DMS 273 treated with DMSO at 0.1 percent for 48 hours (cell line): ENCODE measurements at regions not wholly inside any gene's neighbourhood (a gene's known extent, or its start where the extent isn't known, plus 50 kb on each side); places are given as distances from the start of the nearest gene placed in this dataset.

Experiments
- DNase-seq: peaks from one replicate; lab custom pipeline; 2025; lab: John Stamatoyannopoulos, UW

DNA sequence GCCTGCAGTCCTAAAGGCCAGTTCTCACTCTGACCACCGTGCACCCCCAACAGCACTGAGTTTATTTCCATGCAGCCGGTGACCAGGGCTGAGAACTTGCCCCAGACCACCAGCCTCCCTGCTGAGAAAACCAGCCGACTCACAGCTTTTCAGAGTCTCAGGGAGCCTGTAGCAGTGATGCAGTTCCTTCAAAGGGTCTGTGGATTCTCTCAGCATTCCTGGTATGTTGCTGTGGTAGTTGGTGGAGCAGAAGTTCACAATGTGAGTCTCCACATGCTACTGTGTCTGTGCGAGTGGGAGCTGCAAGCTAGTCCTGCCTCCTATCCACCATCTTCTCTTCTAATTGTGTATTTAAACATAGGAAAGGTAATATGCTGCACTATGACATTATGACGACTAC, 254.9 kb upstream of the KLF12 start:
- DNase-seq, result no peak

- no peak for DNase-seq
These were observed 254.4 kb upstream of the KLF12 start for GRCh38 chr13:74388626-74389025.

- no peak for DNase-seq
These were observed 238.3 kb upstream of the KLF12 start for GRCh38 chr13:74372511-74372910.

DNA sequence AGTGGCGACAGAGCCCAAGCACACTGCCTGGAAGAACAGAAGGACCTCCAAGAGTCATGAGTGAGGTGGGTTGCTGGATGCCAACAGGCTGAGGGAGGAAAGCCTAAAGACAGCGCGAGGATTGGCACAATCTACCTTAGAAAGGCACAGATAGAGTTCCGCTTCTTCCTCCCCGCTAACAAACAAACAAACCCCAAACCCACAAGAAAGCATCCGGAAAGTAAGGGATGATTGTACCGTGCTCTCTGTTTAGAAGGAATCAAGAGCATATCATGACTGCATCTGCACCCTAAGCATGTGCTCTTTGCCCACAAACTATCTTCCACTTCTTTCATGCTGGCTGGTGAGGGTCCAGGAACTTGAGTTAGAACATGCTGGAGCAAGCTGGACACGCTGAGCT, 233.0 kb upstream of the KLF12 start:
- no peak for DNase-seq

GRCh38 chr13:74361274-74361673, 227.1 kb upstream of the KLF12 start:
- DNase-seq, result no peak

- no peak for DNase-seq
These were observed 212.8 kb upstream of the KLF12 start for GRCh38 chr13:74346960-74347359.

GRCh38 chr13:74338341-74338740, 204.1 kb upstream of the KLF12 start:
- DNase-seq, result no peak

DNA sequence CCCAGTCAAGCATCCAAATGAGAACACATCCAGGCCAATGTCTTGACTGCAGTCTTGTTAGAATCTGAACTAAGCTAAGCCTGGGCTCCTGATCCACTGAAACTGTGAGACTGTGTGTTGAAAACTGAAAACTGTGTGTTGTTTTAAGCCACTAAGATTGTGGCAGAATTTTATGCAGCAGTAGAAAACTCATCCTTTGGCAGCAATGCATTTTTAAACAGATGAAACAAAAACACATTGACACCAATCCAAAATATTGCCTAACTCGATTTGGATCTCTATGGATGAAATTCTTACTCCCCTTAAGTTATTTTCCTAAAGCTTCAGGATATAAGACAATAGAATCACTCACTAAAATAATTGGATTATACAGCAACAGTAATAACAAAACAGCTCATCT, 202.3 kb upstream of the KLF12 start:
- DNase-seq, result no peak

GRCh38 chr13:74335370-74335769, 201.2 kb upstream of the KLF12 start:
- no peak for DNase-seq

- DNase-seq, result no peak
These were observed 195.8 kb upstream of the KLF12 start for GRCh38 chr13:74329962-74330361.

DNA sequence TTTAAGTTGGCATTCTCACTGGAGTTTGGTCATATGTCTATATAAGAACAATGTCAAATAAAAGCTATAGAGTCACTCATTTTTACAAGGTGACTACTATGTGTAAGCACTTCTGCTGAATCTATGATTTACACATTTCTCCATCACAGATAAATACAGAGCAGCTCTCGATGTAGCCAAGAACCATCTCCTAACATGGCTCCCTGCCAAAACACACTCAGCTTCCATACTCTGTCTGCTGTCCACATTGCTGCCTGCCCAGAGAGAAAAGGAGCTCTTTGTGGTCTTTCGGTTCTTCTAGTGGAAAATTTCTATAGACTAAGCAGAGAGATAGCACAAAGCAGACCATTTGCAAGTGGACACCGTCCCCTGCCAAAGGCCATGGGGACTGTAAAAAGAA, 190.9 kb upstream of the KLF12 start:
- no peak for DNase-seq

DNA sequence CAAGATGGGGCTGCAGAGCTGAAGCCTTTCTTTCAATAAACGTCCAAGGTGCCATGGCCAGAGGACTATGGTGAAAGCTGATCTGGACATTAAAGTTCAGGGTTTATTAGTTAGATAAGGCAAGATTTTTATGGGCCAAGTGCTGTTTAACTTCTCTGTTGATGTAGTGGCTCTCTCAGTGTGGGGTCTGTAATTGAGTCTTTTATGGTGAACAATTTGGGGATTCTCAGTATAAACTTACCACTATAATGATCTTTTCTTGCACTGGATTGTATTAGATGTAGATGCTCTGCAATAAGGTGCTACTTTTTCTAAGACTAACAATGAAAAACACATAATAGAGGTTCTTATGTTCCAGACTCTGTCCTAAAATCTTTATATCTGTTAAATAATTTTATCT, 190.1 kb upstream of the KLF12 start:
- no peak for DNase-seq

- no peak for DNase-seq
These were observed 188.4 kb upstream of the KLF12 start for GRCh38 chr13:74322562-74322961.

DNA sequence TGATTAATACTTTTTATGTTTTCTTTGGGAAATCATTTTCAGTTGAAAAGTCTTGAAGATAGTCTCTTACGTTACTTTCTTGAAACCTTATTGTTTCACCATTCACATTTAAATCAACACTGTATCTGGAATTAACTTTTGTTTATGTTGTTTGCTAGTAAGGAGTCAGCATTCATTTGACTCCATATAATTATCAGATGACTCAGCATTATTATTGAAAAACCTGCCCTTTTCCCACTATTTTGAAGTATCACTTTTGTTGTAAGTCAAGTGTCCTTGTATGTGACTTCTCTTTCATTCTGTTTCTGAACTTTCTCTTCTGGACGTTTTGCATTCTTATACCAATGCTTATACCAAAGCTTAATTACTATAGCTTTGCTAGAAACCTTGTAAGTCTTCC, 186.1 kb upstream of the KLF12 start:
- DNase-seq, result no peak

- DNase-seq, result no peak
These were observed 182.3 kb upstream of the KLF12 start for GRCh38 chr13:74316547-74316946.

DNA sequence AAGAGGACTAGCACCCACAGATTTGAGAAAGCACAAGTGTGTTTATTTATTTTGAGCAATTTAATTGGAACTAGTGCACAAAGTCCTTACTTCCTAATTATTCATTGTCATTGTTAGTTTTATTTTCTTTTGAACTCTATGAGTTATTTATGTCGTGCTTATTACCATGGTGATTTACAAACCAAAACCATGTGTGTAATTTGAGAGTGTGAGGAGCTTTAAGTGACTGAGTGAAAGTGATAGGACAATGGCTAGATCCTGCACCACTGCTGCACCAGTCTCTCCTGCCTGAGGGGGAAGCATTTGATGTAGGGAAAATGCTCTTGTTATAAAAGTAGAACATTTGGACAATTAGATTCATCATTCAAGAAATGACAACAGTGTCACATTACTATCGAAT, 172.3 kb upstream of the KLF12 start:
- no peak for DNase-seq

DNA sequence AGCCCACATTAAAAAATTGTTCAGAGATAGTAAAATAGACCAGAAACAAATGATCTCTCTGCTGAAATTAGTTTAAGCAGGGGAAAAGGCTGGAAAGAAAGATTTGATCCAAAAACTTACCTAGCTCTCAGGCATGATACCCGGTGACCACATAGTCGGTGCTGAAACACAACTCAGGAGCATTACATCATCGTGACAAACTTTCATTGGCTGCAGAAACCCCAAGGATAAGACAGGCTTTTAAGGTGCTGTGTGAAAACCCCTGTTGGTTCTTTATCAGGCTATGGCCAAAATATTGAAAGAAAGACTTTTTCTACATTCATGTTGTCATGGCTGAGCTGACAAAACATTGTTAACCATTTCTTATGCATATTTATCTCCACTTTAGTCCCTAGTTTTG, 171.7 kb upstream of the KLF12 start:
- DNase-seq, result no peak

GRCh38 chr13:74301258-74301935, 167.2 kb upstream of the KLF12 start:
- DNase-seq, result no peak

GRCh38 chr13:74300162-74300561, 166.0 kb upstream of the KLF12 start:
- DNase-seq, result no peak

GRCh38 chr13:74299721-74300120, 165.5 kb upstream of the KLF12 start:
- no peak for DNase-seq

- no peak for DNase-seq
These were observed 164.7 kb upstream of the KLF12 start for GRCh38 chr13:74298923-74299322.

DNA sequence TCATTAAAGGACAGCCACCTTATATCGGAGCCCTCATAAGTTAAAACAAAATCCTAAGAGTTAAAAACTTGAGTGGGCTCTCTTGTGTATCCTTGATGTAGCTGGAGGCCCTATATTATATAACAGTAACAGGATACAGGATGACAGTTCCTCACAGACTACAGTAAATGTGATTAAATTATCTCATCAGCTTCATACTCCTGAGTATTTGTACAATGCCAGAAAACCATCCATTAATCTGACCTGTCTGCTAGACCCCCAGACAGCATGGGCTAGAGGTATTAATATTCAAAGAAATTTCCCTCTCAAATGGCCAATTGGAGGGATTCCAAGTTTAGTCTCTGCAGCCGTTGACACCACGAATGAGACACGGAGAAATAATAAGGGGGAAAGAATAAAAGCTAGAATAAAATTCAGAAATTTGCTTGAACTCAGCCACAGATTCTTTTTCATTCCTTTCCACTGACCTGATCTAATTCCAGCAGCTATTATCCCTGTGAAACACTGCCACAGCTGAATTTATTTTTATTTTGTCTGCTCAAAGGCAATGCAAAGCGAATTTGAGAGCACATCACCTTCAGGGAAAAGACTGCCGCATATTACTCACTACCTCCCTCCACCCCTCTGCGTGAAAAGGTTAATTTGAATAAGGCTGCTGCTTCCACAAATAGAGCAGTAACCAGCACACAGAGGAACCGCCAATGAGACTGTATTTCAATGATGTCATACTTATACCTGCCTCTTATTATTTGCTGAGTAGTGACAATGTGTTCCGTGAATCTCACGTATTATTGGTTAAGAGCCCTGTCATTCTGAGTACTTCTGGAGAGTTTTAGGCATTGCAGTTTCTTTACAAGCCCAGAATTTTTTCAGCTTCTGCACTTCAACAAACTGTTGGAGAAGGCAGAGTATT, 155.9 kb upstream of the KLF12 start:
- DNase-seq, result peak; percentile 7

GRCh38 chr13:74289107-74289506, 154.9 kb upstream of the KLF12 start:
- DNase-seq, result no peak
